H1 (cell line): ENCODE measurements at regions not wholly inside any gene's neighbourhood (a gene's known extent, or its start where the extent isn't known, plus 50 kb on each side); places are given as distances from the start of the nearest gene placed in this dataset.

Experiments used
- ATF3 ChIP-seq: IDR thresholded peaks from 2 replicates; pipeline ENCODE4 v1.6.1; 2011; ENCODE audit warnings: low read depth, mild to moderate bottlenecking, low read length; ENCODE audit not compliant: insufficient read depth
- EZH2 ChIP-seq: fragments of 200-600 bp; sonication (generic); IDR thresholded peaks from 2 replicates; pipeline ENCODE4 v1.7.1; 2012; ENCODE audit warnings: low read depth, mild to moderate bottlenecking, moderate library complexity, low read length, inconsistent platforms; ENCODE audit not compliant: severe bottlenecking
- HDAC6 ChIP-seq: IDR thresholded peaks from one replicate; pipeline ENCODE4 v1.7.1; 2012; ENCODE audit warnings: low read depth, mild to moderate bottlenecking, inconsistent platforms, low read length, moderate library complexity
- TBP ChIP-seq: IDR thresholded peaks from 2 replicates; pipeline ENCODE4 v1.6.1; 2011; ENCODE audit warnings: low read depth, low read length, improper control_type of control experiment

DNA sequence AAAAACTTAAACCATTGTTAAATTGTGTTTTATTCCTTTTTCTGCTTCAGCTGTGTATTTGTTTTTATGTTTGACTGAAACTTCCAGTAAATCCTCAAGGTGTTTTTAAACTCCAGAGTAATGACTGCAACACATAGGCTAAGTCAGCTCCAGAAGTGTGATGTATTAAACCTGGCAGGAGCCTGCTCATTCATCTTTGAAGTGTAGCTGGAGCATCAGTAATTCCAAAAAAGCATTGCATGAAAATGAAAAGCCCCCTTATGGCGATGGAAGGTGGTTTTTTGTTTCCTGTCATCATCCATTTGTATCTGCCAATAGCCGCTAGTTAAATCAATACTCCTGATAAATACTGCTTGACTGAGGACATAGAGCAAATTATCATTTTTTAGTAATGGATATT is 474.2 kb upstream of the ADAMTS16 start (continued):
- no peak for TF ChIP-seq ATF3
- TF ChIP-seq TBP = no peak
- TF ChIP-seq HDAC6 = no peak
- TF ChIP-seq EZH2 = no peak
